ENCODE measurements at regions not wholly inside any gene's neighbourhood (a gene's known extent, or its start where the extent isn't known, plus 50 kb on each side); places are given as distances from the start of the nearest gene placed in this dataset.
"Not testable (repeated sequence)": the region's sequence is repeated elsewhere in the genome, so short reads cannot be mapped to it uniquely, and the experiment has no call there.

DNA sequence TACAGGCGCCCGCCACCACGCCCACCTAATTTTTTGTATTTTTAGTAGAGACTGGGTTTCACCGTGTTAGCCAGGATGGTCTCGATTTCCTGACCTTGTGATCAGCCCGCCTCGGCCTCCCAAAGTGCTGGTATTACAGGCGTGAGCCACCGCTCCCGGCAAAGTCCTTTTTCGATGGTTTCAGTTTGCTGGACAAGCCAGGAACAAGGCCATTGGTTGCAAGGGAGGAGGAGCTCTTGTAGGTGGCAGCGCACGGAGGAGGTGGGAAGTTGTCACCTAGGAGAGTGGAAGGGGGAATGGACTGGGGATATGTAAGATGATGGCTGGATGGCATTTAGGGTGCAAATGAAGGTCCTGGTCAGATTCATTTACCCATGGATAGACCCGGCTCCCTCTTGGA lies 218.5 kb upstream of the ATP6AP2 start:
- DNase-seq, H3K4me1 Mint-ChIP-seq, H3K4me3 Mint-ChIP-seq, H3K9me3 Mint-ChIP-seq, H3K27ac Mint-ChIP-seq, H3K27me3 Mint-ChIP-seq, H3K36me3 Mint-ChIP-seq: not testable (repeated sequence)

DNA sequence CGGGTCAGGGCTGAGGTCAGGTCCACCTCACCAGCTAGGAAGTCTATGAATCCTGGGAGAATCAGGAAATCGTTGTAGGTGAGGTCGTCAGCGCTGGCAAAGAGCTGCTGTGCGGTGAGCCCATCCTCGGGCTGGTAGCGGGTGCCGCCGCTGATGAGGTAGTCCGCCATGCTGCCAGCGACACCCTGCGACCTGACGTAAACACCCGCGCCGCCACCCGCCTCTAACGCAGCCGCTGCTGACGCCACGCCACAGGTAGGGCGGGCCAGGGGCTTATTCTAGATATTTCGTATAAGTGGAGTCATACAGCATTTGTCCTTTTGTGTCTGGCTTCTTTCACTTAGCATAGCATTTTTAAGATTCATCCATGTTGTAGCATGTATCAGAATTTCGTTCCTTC lies 220.2 kb upstream of the ATP6AP2 start:
- no peak overlapping the region for H3K4me3 Mint-ChIP-seq
- DNase-seq = no peak
- H3K4me1 Mint-ChIP-seq = no peaks in the 10 kb centered on the region
- H3K27ac Mint-ChIP-seq = no peak overlapping the region
- no peaks in the 10 kb centered on the region for H3K9me3 Mint-ChIP-seq
- H3K27me3 Mint-ChIP-seq = no peaks in the 10 kb centered on the region
- no peaks in the 10 kb centered on the region for H3K36me3 Mint-ChIP-seq

DNA sequence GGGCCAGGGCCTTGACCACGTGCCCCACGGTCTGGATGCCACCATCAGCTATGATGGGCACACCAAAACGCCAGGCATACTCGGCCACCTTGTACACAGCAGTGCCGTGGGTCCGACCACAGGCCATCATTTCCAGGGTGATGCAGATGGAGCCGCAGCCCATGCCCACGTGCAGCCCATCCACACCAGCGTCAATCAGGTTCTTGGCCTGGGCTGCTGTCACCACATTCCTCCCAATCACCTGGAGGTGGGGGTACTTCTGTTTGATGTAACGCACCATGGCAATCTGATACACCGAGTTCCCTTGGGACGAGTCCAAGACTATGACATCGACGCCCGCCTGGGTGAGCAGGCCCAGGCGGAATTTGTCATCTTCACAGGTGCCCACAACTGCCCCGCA lies 221.2 kb upstream of the ATP6AP2 start:
- no peak overlapping the region for H3K4me3 Mint-ChIP-seq
- no peaks in the 10 kb centered on the region for H3K36me3 Mint-ChIP-seq
- H3K27me3 Mint-ChIP-seq = no peaks in the 10 kb centered on the region
- H3K27ac Mint-ChIP-seq = no peak overlapping the region
- H3K9me3 Mint-ChIP-seq = no peaks in the 10 kb centered on the region
- H3K4me1 Mint-ChIP-seq = no peaks in the 10 kb centered on the region
- no peak for DNase-seq

DNA sequence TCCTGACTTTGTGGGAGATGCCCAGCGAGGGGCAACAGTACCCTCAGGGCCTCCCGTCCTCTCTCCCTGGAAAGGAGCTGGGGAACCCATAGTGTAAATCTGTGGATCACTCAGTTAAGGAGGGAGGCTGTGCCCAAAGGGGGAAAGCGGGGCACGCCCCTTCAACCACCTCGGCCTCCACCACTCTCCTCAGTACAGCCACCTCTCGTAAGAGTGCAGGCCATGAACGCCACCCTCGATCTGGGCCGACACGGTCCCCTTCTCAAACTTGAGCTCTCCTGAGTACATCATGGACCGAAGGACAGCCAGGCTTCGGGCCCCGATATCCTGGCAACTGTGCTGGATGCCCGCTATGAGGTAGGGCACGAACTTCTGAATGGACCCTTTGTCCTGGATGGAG lies 221.8 kb upstream of the ATP6AP2 start:
- DNase-seq = no peak
- Mint-ChIP-seq H3K27ac (no peak overlapping the region), H3K4me1 (no peaks in the 10 kb centered on the region), H3K27me3 (no peaks in the 10 kb centered on the region), H3K36me3 (no peaks in the 10 kb centered on the region), H3K4me3 (no peak overlapping the region), H3K9me3 (no peaks in the 10 kb centered on the region)

DNA sequence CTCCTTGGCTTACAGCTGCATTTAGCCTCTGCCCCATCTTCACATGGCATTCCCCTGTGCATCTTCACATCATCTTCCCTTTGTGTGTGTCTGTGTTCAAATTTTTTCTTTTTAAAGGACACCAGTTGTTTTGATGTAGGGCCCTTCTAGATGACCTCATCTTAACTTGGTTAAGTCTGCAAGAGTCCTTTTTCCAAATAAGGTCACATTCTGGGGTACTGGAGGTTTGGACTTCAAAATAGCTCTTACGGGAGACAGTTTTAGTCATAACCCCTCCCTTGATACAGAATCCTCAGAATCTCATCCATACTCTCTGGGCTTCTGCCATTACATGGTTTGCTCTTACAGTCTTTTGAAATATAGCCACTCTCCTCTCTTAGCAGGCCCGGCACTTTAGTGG lies 231.5 kb upstream of the ATP6AP2 start:
- Mint-ChIP-seq H3K4me3 (no peak overlapping the region), H3K36me3 (no peaks in the 10 kb centered on the region), H3K27ac (no peak overlapping the region), H3K4me1 (no peaks in the 10 kb centered on the region), H3K9me3 (peaks cover 3% of the 10 kb centered on the region), H3K27me3 (no peaks in the 10 kb centered on the region)
- no peak for DNase-seq

DNA sequence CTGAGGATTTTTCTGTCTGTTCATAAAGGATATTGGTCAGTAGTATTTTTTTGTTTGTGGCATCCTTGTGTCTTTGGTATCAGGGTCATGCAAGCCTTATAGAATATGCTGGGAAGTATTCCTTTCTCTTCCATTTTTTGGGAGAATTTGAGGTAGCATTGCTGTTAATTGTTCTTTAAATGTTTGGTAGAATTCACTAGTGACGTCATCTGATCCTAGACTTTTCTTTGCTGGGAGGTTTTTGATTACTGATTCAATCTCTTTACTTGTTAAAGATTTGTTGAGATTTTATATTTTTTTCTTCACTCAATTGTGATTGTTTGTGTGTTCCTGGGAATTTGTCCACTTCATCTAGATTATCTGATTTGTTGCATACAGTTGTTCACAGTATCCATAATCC lies 234.4 kb upstream of the ATP6AP2 start:
- Mint-ChIP-seq H3K36me3 (no peaks in the 10 kb centered on the region), H3K9me3 (peaks cover 4% of the 10 kb centered on the region), H3K27me3 (no peaks in the 10 kb centered on the region), H3K4me3 (no peak overlapping the region), H3K4me1 (no peaks in the 10 kb centered on the region), H3K27ac (no peak overlapping the region)
- DNase-seq = no peak

DNA sequence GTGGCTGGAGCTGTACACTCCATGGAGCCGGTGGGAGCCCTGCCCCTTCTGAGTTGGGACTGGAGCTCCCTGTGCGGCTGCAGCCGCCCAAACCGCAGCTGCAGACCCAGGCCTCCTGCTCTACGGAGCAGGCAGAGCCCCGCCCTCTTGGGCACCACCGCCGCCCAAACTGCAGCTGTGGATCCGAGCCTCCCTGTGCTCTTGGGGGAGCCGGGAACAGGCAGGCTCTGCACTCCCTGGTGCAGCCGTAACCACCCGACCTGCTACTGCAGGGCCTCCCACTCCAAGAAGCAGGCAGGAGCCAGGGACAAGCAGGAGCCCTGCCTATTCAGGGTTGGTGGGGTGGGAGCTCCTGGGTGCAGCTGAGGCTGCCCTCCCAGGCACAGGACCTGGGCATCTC lies 237.5 kb upstream of the ATP6AP2 start:
- Mint-ChIP-seq H3K36me3 (no peaks in the 10 kb centered on the region), H3K4me3 (no peak overlapping the region), H3K4me1 (no peaks in the 10 kb centered on the region), H3K27me3 (no peaks in the 10 kb centered on the region), H3K9me3 (peaks cover 4% of the 10 kb centered on the region), H3K27ac (no peak overlapping the region)
- DNase-seq = no peak

DNA sequence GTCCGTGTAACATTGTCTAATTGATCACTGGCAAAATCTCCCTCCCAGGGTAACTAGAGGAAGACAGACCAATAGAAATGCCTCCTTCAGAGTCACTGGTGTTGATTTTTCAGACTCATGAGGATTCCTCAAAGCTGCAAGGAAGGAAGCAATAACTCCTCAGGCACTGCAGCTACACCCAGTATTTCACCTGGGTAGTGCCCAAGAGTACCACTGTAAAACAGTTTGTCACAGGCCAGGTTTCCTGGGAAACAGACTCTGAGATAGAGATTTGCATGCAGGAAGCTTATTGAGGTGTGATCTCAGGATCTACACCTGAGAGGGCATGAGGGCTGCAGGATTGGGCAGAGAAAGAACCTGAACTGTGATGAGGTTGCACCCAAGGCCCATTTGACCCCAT lies 240.7 kb upstream of the ATP6AP2 start:
- H3K4me1 Mint-ChIP-seq = no peaks in the 10 kb centered on the region

DNA sequence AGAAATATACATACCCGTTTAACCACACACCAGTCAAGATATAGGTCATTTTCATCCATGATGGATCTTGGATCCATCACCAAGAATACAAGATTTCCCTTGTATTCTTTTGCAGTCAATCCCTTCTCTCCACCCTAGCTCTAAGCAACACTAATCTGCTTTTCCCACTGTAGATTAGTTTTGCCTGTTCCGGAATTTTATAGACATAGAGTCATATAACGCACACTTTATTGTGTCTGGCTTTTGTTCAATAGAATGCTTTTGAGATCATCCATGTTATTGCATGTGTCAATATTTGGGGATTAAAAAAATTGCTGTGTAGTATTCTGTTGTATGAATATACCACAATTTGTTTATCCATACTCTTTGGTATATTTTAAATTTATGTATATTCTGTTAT lies 235.6 kb upstream of the BCOR start:
- DNase-seq = no peak
- H3K27ac Mint-ChIP-seq = no peak overlapping the region
- H3K4me3 Mint-ChIP-seq = no peak overlapping the region
- H3K27me3 Mint-ChIP-seq = no peaks in the 10 kb centered on the region
- H3K9me3 Mint-ChIP-seq = peaks cover 1% of the 10 kb centered on the region
- peaks cover 5% of the 10 kb centered on the region for H3K4me1 Mint-ChIP-seq
- H3K36me3 Mint-ChIP-seq = no peaks in the 10 kb centered on the region

More for the DNA sequence above, 240.7 kb upstream of the ATP6AP2 start:
- H3K27me3 Mint-ChIP-seq = no peaks in the 10 kb centered on the region
- H3K4me3 Mint-ChIP-seq = no peak overlapping the region
- H3K27ac Mint-ChIP-seq = no peak overlapping the region
- DNase-seq = no peak
- no peaks in the 10 kb centered on the region for H3K36me3 Mint-ChIP-seq
- peaks cover 1% of the 10 kb centered on the region for H3K9me3 Mint-ChIP-seq

DNA sequence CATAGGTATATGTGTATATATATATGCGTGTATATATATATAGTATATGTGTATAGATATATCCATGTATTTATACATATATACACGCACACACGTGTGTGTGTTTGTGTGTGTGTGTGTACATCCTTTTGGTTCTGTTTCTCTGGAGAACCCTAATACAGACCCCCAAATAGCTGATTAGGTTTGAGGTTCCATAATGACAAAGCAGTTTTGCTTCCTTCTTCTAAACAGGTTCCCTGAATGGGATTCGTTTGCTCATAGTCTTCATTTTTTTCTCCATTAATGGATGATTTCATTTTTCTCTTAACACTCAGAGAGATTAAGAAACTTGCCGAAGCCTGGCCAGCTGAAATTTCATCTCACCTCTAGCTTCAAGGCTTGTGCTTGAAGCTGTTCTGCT lies 234.0 kb upstream of the BCOR start:
- Mint-ChIP-seq H3K9me3 (peaks cover 1% of the 10 kb centered on the region), H3K36me3 (no peaks in the 10 kb centered on the region), H3K4me1 (peaks cover 5% of the 10 kb centered on the region), H3K27ac (no peak overlapping the region), H3K4me3 (no peak overlapping the region), H3K27me3 (no peaks in the 10 kb centered on the region)
- DNase-seq = no peak

DNA sequence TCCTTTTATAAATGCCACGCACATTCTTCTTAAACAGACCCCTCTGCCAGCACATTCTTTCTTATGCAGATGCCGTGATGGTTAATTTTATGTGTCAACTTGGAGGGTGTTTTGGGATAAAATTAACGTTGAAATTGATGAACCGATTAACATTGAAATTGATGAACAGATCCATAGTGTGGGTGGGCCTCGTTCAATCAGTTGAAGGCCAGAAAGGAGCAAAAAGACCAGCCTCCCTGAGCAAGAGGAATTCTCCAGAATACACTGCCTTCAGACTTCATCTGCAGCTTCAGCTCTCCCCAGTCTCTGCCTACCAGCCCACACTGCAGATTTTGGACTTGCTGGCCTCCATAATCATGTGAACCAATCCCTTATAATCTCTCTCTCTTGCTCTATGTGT lies 233.6 kb upstream of the BCOR start:
- no peak for DNase-seq
- peaks cover 1% of the 10 kb centered on the region for H3K9me3 Mint-ChIP-seq
- no peak overlapping the region for H3K4me3 Mint-ChIP-seq
- H3K27me3 Mint-ChIP-seq = no peaks in the 10 kb centered on the region
- peaks cover 5% of the 10 kb centered on the region for H3K4me1 Mint-ChIP-seq
- H3K36me3 Mint-ChIP-seq = no peaks in the 10 kb centered on the region
- no peak overlapping the region for H3K27ac Mint-ChIP-seq

DNA sequence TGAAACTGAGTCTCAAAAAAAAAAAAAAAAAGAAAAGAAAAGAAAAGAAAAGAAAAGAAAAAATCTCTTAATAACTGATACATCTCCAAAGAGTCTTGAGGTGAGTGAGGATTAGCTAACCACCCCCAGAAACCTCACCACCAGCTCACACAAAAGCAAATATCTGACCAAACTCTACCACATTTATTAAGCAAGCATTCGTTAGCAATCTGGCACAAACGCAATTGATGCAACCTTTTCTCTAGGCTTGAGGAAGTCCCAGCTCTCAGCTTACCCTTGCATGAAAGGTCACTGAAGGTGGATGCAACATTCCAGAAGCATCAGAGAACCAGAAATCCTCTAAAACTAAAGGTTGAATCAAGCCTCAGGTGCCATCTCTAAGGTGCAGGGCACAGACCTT lies 231.9 kb upstream of the BCOR start:
- Mint-ChIP-seq H3K27ac (no peak overlapping the region), H3K4me3 (no peak overlapping the region), H3K27me3 (no peaks in the 10 kb centered on the region), H3K9me3 (peaks cover 1% of the 10 kb centered on the region), H3K4me1 (peaks cover 5% of the 10 kb centered on the region), H3K36me3 (no peaks in the 10 kb centered on the region)
- no peak for DNase-seq

DNA sequence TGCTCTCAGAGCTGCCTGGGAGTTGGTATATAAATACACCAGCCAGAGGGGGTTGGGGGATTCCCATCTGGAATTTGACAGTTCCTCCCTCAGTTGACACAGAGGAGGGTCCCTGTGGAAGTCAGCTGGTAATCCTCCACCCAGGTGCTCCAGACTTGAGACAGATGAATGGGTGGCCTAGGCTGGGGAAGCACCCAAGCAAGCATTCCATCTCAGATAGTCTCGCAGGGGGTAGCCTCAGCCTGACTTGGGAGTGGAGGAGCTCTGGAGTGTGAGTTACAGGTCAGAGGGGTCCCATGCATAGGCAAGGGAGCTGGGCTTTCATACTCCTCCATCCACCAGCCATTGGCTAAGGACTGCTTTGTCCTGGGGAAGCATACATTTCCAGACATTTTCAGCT lies 229.3 kb upstream of the BCOR start:
- DNase-seq = no peak
- Mint-ChIP-seq H3K27me3 (no peaks in the 10 kb centered on the region), H3K36me3 (no peaks in the 10 kb centered on the region), H3K4me3 (no peak overlapping the region), H3K9me3 (no peaks in the 10 kb centered on the region), H3K27ac (no peak overlapping the region), H3K4me1 (no peaks in the 10 kb centered on the region)

DNA sequence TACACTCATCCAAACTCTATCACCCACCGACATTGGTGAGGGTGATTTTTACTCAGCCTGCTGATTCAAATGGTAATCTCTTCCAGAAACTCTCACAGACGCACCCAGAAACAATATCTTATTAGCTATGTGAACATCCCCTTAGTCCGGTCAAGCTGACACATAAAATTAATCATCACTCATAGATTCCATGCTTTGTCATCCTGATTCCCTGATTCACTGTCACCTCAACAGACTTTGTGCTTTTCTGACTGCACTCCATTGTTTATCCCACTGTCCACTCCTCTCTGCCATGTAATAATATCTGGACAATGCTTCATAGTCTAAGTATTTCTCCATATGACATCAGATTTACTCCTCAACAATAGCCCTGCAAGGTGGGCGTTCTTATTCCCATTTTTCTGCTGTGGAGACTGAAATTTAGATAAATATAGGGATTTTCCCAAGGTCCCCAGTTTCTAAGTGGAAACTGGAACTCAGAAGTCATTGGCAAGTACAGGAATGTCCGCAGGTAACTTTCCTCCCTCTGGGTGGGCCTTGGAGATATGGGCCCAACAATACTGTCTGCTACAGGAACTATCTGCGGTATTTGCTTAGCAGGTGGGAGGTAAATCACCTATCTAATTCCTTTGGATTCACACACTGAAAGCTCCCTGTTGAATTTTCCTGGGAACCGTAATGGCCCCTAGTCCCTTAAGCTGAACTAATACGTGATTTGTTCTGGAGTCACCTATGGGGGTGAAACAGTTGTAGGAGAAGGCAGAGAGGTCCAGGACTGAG lies 228.6 kb upstream of the BCOR start:
- no peak overlapping the region for H3K27ac Mint-ChIP-seq
- no peak for DNase-seq
- peaks cover 2% of the 10 kb centered on the region for H3K9me3 Mint-ChIP-seq
- no peaks in the 10 kb centered on the region for H3K27me3 Mint-ChIP-seq
- no peak overlapping the region for H3K4me3 Mint-ChIP-seq
- no peaks in the 10 kb centered on the region for H3K36me3 Mint-ChIP-seq
- H3K4me1 Mint-ChIP-seq = no peaks in the 10 kb centered on the region

DNA sequence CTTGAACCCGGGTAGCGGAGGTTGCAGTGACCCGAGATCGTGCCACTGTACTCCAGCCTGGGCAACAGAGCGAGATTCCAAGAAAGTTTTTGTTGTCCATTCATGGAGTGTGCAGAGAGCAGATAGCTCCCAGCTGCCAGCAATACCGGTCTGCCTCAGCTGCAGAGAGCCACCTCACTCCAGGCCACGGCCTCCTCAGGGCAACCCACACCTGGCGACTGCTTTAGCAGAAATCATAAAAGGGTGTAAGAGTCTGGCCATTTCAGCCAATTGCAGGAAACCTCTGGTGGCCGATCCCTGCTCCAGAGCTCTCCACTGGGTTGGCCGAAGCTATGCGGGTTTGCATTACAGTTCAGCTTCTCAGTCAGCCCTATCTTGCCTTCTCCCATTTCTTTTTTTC lies 227.4 kb upstream of the BCOR start:
- H3K36me3 Mint-ChIP-seq = peaks cover 2% of the 10 kb centered on the region
- H3K4me1 Mint-ChIP-seq = no peaks in the 10 kb centered on the region
- H3K27me3 Mint-ChIP-seq = no peaks in the 10 kb centered on the region
- H3K4me3 Mint-ChIP-seq = no peak overlapping the region
- peaks cover 13% of the 10 kb centered on the region for H3K9me3 Mint-ChIP-seq
- DNase-seq = no peak
- H3K27ac Mint-ChIP-seq = no peak overlapping the region

DNA sequence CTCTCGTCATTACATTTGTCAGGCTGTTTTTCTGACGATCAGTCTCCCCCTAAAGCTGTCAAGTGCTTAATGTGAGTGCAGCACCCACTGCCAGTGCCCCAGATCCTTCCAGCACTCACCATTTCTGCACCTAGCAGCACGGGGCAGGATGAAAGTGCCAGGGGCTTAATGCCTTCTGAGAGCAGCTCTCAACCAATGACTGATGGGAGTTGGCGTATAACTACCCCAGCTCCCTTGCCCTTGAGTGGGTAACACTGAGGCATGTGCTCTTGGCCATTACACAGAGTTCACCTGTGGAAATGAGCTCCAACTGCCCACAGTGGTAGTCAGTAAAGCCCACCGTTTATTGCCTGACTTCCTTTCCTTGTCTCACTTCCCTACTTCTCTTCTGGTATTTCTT lies 226.2 kb upstream of the BCOR start:
- peaks cover 2% of the 10 kb centered on the region for H3K36me3 Mint-ChIP-seq
- no peak for DNase-seq
- H3K4me3 Mint-ChIP-seq = no peak overlapping the region
- peaks cover 15% of the 10 kb centered on the region for H3K9me3 Mint-ChIP-seq
- no peaks in the 10 kb centered on the region for H3K4me1 Mint-ChIP-seq
- H3K27me3 Mint-ChIP-seq = no peaks in the 10 kb centered on the region
- no peak overlapping the region for H3K27ac Mint-ChIP-seq
